ENCODE measurements at regions not wholly inside any gene's neighbourhood (a gene's known extent, or its start where the extent isn't known, plus 50 kb on each side); places are given as distances from the start of the nearest gene placed in this dataset.
"Not testable (repeated sequence)": the region's sequence is repeated elsewhere in the genome, so short reads cannot be mapped to it uniquely, and the experiment has no call there.

- no peak for DNase-seq
Measured at GRCh38 chr12:61996717-61997116, 263.5 kb upstream of the USP15 start.

GRCh38 chr12:61998791-61999190 is 261.4 kb upstream of the USP15 start:
- no peak for DNase-seq

GRCh38 chr12:61999311-61999710 is 260.9 kb upstream of the USP15 start:
- no peak for DNase-seq

- DNase-seq, result no peak
Measured at GRCh38 chr12:62001424-62001823, 258.8 kb upstream of the USP15 start.

GRCh38 chr12:62003226-62003625 is 257.0 kb upstream of the USP15 start:
- DNase-seq, result no peak

- DNase-seq, result no peak
Measured at GRCh38 chr12:62003701-62004100, 256.5 kb upstream of the USP15 start.

GRCh38 chr12:62005615-62006014 is 254.6 kb upstream of the USP15 start:
- no peak for DNase-seq

GRCh38 chr12:62006076-62006732 is 254.0 kb upstream of the USP15 start:
- peak; percentile 9 to 35 for DNase-seq

- no peak for DNase-seq
Measured at GRCh38 chr12:62008703-62009102, 251.5 kb upstream of the USP15 start.

GRCh38 chr12:62009445-62009844 is 250.8 kb upstream of the USP15 start:
- DNase-seq, result no peak

- not testable (repeated sequence) for DNase-seq
Measured at GRCh38 chr12:62010331-62010906, 249.8 kb upstream of the USP15 start.

- DNase-seq, result not testable (repeated sequence)
Measured at GRCh38 chr12:62010973-62011372, 249.2 kb upstream of the USP15 start.

GRCh38 chr12:62014330-62014729 is 245.9 kb upstream of the USP15 start:
- no peak for DNase-seq

GRCh38 chr12:62016021-62016420 is 244.2 kb upstream of the USP15 start:
- DNase-seq, result no peak

- DNase-seq, result no peak
Measured at GRCh38 chr12:62021808-62022207, 238.4 kb upstream of the USP15 start.

GRCh38 chr12:62028536-62028935 is 231.7 kb upstream of the USP15 start:
- DNase-seq, result no peak

GRCh38 chr12:62032870-62033269 is 227.3 kb upstream of the USP15 start:
- no peak for DNase-seq

- no peak for DNase-seq
Measured at GRCh38 chr12:62044450-62045135, 215.6 kb upstream of the USP15 start.

GRCh38 chr12:62045211-62045610 is 215.0 kb upstream of the USP15 start:
- no peak for DNase-seq

GRCh38 chr12:62050785-62051184 is 209.4 kb upstream of the USP15 start:
- DNase-seq, result no peak

- DNase-seq, result no peak
Measured at GRCh38 chr12:62069976-62070375, 190.2 kb upstream of the USP15 start.

GRCh38 chr12:62073236-62073635 is 187.0 kb upstream of the USP15 start:
- not testable (repeated sequence) for DNase-seq

GRCh38 chr12:62075870-62076269 is 184.3 kb upstream of the USP15 start:
- no peak for DNase-seq

GRCh38 chr12:62078020-62078419 is 182.2 kb upstream of the USP15 start:
- no peak for DNase-seq
